ENCODE measurements at regions not wholly inside any gene's neighbourhood (a gene's known extent, or its start where the extent isn't known, plus 50 kb on each side); places are given as distances from the start of the nearest gene placed in this dataset.

DNA sequence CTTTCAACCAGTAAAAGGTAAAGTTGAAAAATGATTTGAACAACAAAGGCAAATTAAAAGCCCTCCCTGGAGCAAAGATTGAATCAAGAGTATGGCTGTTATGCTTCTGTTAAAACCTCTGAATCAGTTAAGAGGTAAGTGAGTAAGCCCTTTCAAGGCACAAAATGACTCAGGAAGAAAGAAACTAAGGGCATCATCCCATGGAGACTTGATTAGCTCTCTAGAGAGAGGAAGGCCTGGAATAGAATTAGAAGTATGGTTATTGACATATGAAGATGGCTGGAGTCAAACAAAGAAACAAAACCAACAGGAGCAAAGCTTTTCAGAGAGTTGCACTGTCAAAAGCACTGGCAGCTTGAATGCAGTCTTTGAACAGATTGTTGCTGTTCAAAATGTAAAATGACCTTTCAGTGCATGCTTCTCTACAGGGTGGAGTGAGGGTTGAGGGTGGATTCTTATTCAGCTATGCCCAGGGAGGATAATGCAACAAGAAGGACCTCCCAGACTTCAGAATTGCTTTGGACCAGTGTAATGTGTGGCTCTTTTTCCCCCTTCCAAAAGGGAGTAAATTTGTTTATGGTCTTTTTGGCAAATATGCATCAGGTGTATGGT, 365.5 kb downstream of the GBA3 start:
- Histone ChIP-seq H3K27ac (no peak overlapping the region), H3K9me3 (peaks cover 0 to 7% (median 0%) of the 10 kb centered on the region in 11 donors), H3K36me3 (no peaks in the 10 kb centered on the region), H3K27me3 (no peaks in the 10 kb centered on the region), H3K4me1 (no peaks in the 10 kb centered on the region), H3K4me3 (no peak overlapping the region)
- ATAC-seq = no peak
- no peak for DNase-seq
- TF ChIP-seq, protein P1, sequence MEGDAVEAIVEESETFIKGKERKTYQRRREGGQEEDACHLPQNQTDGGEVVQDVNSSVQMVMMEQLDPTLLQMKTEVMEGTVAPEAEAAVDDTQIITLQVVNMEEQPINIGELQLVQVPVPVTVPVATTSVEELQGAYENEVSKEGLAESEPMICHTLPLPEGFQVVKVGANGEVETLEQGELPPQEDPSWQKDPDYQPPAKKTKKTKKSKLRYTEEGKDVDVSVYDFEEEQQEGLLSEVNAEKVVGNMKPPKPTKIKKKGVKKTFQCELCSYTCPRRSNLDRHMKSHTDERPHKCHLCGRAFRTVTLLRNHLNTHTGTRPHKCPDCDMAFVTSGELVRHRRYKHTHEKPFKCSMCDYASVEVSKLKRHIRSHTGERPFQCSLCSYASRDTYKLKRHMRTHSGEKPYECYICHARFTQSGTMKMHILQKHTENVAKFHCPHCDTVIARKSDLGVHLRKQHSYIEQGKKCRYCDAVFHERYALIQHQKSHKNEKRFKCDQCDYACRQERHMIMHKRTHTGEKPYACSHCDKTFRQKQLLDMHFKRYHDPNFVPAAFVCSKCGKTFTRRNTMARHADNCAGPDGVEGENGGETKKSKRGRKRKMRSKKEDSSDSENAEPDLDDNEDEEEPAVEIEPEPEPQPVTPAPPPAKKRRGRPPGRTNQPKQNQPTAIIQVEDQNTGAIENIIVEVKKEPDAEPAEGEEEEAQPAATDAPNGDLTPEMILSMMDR (IDR thresholded peaks at IDR 0.05) = no peak
- intact Hi-C loops (cut with DNase I) = no loop called here

DNA sequence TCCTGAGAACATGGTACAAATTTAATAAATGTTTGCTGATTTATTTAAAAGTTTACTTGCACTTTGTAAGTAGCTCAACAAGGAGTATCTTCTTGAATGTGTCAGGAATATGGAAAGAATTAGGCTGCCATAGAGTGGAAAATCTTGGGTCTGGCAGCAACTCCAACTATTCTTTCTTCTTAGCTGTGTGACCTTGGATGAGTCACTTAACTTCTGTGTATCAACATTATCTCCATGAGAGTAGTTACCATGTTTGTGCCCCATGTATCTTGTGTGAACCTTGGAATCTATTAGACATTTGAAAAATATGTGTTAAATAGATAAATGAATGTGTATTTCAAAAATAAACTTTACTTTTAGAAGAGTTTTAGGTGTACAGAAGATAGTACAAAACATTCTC, 348.8 kb downstream of the GBA3 start:
- H3K9me3 ChIP-seq = no peaks in the 10 kb centered on the region
- TF ChIP-seq, protein P1 (IDR thresholded peaks at IDR 0.05) = no peak
- ATAC-seq (no peak), DNase-seq (no peak)
- no peaks in the 10 kb centered on the region for H3K4me1 ChIP-seq
- no peaks in the 10 kb centered on the region for H3K27me3 ChIP-seq
- H3K27ac ChIP-seq = no peak overlapping the region
- intact Hi-C loops (cut with DNase I) = no loop called here
- H3K4me3 ChIP-seq = no peak overlapping the region
- H3K36me3 ChIP-seq = no peaks in the 10 kb centered on the region

DNA sequence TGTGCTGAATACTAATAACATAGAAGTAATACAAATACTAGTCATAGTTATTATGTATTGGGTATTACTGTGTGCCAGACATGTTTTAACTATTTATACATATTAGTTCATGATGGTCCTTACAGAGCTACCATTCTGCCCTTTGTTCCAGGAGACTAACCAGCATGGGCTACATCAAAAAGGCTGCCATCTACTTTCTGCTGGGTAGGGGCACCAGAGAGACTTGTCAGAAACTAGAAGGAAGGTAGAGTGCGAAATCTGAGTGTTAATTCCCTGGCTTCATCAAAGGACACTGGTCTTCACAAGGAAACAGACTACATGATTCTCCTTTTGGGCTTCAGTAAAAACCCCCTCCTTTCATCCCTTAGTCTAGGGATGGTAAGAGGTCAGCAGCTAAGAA, 347.8 kb downstream of the GBA3 start:
- H3K4me1 ChIP-seq = no peaks in the 10 kb centered on the region
- intact Hi-C loops (cut with DNase I) = no loop called here
- TF ChIP-seq, protein P1 (IDR thresholded peaks at IDR 0.05) = no peak
- H3K27me3 ChIP-seq = no peaks in the 10 kb centered on the region
- WGBS, 2 donors = 88 to 91% methylated on average over 1 of the region's 1 CpG
- no peaks in the 10 kb centered on the region for H3K9me3 ChIP-seq
- no peak for DNase-seq
- H3K36me3 ChIP-seq = no peaks in the 10 kb centered on the region
- ATAC-seq = no peak
- no peak overlapping the region for H3K27ac ChIP-seq
- no peak overlapping the region for H3K4me3 ChIP-seq

DNA sequence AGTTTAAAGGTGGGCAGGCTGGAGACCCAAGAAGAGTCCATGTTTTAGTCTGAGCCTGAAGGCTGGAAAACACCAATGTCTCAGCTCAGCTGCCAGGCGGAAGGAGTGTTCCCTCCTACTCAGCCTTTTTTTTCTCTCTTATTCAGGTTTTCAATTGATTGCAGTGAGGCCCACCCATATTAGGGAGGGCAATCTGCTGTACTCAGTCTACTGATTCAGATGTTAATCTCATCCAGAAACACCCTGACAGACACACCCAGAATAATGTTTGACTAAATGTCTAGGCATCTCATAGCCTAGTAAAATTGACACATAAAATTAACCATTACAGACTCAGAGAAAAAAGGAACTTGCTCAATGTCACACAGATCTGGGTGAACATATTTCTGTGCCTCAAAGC, 347.1 kb downstream of the GBA3 start:
- H3K36me3 ChIP-seq = no peaks in the 10 kb centered on the region
- intact Hi-C loops (cut with DNase I) = no loop called here
- DNase-seq (no peak), ATAC-seq (no peak)
- H3K27me3 ChIP-seq = no peaks in the 10 kb centered on the region
- 76 to 86% methylated on average over 1 of the region's 1 CpG for WGBS, 2 donors
- no peaks in the 10 kb centered on the region for H3K4me1 ChIP-seq
- H3K9me3 ChIP-seq = no peaks in the 10 kb centered on the region
- no peak overlapping the region for H3K27ac ChIP-seq
- H3K4me3 ChIP-seq = no peak overlapping the region
- TF ChIP-seq, protein P1 (IDR thresholded peaks at IDR 0.05) = no peak
